HG03103 (cell line): ENCODE measurements at regions not wholly inside any gene's neighbourhood (a gene's known extent, or its start where the extent isn't known, plus 50 kb on each side); places are given as distances from the start of the nearest gene placed in this dataset.
"Not testable (repeated sequence)": the region's sequence is repeated elsewhere in the genome, so short reads cannot be mapped to it uniquely, and the experiment has no call there.

Experiments
- ATAC-seq: cut with Tn5 transposase; IDR thresholded peaks from one replicate; pipeline ENCODE4 v1.9.1; 2021; ENCODE audit warnings: low read depth; ENCODE audit not compliant: unreplicated experiment

DNA sequence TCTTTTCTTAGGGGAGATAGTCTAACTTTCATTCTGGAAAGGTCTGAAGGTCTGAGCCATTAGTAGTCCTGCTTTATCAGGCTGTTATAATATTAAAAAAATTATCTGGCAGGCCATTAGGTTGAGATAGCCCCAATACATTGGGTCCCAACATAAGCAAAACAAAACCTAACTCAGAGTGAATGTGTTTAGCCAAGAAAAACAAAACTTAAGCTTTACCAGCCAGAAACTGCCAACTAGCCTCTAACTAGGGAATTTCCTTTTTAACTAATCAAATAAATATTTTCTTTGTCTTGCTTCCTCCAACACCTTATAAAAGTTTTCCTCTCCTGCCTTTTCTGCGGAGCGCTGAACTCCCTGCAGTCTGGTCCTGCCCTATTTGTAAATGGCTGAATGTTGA, 1137.7 kb upstream of the CNTN5 start:
- ATAC-seq = no peak

GRCh38 chr11:97888641-97889040, 1132.1 kb upstream of the CNTN5 start:
- no peak for ATAC-seq

DNA sequence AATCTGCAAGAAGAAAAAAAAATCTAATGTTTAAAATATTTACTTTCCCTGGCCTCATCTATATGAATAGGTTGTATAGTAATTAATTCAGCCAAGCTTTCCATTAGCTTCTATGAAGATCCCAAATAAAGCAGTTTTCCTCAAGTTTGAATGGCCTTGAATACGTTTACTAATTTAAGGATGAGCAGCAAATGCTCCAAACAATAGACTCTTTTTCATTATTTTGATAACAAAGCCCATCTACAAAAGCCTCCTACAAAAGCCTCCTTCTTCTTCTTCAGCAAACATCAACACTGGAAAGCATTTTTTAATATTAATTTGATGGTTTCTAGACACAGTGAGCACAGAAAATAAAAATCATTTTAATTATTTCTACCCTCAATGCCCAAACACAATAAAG, 1130.3 kb upstream of the CNTN5 start:
- ATAC-seq = no peak

DNA sequence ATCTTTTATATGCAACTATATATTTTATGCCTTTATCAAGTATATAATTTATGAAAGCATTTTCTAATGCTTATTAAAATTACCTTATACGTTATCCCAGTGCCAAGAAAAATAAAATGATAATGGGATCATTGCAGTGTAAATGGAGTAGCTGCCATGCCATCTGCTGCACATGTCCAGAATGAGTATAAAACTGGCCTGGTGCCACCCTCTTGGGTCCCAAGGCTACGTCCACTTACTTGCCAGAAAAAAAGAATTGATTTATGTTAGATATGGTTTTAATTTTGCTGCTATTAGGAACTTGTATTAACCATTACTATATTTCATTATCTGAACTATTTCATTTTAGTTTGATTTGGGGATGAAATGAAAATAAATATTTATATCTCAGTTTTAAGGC, 1127.1 kb upstream of the CNTN5 start:
- no peak for ATAC-seq

DNA sequence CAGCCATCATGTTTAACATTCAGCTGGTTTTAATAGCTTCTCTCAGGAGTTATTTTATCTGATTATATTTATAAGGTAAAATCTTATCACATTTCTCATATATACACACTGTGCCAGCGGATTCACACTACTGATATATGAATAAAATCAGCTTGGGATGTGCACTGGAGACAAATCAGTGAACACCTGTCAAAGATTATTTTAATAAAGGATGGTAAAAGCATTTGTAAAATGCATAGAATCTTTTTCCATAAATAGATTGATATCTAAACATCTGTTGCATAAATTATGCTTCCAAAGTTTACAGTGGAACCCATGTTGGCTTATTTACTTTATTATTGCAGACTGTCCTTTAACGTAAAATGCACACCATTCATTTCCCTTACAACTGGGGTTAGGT, 1125.8 kb upstream of the CNTN5 start:
- ATAC-seq = no peak

GRCh38 chr11:97895572-97895971, 1125.2 kb upstream of the CNTN5 start:
- ATAC-seq = no peak

DNA sequence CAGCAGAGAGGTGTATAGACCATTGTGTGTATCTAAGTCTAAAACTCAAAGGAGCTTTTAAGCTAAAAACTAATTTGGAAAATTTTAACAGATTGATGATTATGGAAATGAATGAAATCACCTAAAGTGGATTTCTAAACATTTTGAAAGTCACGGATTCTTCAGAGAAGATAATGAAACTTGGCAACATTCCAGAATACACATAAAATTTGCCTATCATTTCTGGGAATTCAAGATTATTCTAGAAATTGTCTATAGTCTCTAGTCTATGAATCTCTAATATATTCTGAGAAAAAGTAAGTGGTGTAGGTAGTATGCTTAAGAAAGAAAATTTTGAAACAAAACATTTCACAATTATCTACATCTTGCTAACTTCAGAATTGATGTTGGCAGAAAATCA, 1117.9 kb upstream of the CNTN5 start:
- no peak for ATAC-seq

- no peak for ATAC-seq
These were observed 1115.6 kb upstream of the CNTN5 start for GRCh38 chr11:97905101-97905500.

DNA sequence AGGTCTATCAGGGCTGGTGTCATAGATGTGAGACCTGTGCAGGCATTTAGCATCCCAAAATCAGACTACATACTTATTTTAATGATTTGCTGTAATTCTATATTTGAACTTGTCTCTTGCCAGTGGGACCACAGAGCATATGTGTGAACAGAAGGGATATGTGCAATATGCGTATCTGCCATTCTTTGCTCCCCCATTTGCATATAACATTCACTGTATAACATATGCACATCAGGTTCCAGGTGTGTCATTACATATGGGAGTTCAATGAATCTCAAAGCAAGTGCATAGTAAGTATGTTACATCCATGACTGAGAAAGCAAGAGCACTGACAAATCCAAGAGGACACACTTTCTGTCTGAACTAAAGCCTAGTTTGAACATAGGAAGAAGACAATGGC, 1115.1 kb upstream of the CNTN5 start:
- no peak for ATAC-seq

DNA sequence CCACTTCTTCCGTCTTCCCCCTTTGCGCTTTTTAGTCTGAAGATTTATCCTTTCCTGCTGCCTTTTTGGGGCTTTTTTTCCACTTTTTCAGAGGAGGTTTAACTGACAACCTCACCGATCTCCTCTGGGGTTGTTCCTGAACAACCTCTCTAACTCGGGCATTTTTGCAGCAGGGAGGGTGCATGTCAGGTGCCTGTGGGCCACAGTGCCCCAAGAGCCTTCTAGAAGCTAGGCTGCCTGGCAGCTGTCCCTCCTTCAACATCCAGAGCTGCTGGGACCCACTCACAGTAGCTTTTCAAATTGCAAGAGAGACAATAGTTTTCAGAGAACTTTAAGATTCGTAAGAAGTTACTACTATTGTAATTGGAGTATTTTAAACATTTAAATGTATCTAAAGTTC, 1112.4 kb upstream of the CNTN5 start:
- ATAC-seq = no peak

DNA sequence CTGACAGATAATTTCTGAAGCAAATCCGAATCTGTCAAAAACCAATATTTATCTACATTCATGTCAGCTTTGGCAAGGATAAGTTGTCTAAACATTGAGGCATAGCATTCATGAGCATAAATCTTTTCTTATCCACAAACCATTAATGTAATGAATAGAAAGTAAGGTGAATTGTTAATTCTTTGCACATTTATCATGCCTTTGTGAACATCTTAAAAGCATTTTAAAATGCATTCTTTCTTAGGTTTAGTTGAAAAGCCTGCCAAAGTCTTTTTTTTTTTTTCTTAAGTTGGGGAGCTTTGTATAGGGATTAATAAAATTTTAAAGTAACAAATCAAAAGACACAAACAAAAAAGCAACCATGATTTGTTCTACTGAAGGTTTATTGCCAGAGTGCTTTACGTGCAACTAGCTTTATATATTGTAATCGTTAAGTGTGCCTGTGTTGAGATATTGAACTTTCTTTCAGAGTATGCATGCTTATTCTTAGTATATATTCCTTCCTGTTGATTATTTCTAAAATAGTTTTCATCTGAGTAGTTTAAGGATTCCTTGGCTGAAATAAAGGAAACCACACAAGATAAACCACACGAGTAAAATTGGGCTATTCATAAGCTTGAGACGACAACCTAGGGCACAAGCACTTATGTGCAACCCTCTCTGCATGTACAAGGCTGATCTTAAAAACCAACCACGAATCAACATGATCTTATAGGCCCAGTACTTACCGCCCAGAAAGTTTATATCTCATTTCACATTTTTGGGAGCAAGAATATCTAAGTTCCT, 1110.9 kb upstream of the CNTN5 start:
- no peak for ATAC-seq

DNA sequence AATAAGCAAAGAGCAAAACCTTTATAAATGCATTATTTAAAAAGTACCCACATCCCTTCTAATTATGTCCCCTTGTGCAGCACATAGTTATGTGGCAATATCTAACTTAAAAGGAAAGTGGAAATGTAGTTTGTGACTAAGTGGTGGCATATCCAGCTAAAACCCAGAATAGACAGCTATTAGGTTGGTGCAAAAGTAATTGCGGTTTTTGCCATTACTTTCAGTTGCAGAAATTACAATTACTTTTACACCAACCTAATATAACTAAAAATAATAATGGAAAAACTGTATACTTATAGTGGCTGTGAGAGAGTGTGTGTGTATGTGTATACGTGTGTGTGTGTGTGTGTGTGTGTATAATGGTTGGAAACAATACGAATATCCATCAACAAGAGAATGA, 1108.1 kb upstream of the CNTN5 start:
- no peak for ATAC-seq

DNA sequence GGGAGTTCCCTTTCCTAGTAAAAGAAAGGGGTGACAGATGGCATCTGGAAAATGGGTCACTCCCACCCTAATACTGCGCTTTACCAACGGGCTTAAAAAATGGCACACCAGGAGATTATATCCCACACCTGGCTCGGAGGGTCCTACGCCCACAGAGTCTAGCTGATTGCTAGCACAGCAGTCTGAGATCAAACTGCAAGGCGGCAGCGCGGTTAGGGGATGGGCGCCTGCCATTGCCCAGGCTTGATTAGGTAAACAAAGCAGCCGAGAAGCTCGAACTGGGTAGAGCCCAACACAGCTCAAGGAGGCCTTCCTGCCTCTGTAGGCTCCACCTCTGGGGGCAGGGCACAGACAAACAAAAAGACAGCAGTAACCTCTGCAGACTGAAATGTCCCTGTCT, 1097.8 kb upstream of the CNTN5 start:
- not testable (repeated sequence) for ATAC-seq

DNA sequence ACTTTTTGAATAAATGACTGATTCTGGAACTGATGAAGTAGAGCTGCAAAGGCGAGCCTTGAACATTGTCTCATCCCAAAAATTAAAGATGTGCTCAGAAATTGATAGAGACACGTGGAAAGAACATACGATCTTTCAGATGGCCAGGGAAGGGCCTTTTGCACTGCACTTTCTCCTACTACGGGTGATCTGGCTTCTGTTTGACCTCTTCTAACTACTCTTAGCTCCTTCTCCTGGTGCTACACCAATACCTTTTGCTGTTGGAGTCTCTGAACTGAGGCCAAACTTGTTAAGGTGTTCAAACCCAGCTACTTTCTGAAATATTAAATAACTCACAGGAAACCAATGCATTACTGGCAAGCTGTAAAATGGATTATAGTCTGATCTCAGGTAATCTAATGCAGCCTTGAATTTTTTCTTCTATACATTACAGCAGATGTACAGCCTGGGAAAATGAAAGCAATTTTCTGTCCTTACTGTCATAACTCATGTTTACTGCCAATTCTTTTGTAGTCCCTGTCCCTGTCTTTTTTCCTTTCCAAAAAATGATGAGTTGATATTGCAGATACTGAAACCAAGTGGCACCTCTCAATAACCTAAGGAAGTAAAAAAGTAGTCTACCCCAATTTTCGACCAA, 1086.1 kb upstream of the CNTN5 start:
- no peak for ATAC-seq

DNA sequence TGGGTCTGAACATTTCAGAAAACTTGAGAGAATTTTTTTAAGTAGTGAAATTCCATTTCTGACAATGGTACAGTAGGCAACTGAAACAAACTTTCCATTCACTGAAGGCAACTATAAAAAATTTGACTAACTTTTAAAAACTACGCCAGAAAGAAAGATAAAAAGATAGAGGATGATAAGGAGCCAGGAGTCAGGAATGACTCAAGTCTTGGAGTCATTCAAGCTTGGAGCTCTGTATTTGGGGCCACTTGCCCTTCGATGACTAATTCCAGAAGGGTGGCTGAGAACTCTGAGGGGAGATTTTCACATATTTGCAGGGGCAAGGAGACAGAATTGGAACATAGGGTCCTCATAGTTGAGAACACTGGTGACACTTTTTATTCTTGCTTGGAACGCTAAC, 1083.2 kb upstream of the CNTN5 start:
- ATAC-seq = no peak

- no peak for ATAC-seq
These were observed 1082.0 kb upstream of the CNTN5 start for GRCh38 chr11:97938789-97939188.

- no peak for ATAC-seq
These were observed 1077.3 kb upstream of the CNTN5 start for GRCh38 chr11:97943493-97943892.

DNA sequence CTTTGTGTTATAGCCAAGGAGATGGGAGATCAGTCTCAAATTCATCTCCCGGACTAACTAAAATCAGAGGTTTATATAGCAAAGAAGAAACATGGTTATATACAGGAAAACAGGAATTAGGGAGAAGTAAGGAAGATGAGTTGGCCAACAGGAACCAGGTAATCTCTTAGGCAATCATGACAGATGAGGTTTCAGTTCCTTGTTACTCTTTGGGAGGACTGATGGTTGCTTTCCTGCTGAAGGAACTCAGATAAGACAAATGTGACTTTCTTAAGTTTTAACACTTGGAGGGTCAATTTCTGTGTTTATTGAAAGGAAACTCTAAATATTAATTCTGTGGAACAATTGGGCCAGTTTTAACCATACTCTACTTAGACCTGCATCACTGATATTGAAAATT, 1072.0 kb upstream of the CNTN5 start:
- no peak for ATAC-seq

- ATAC-seq = no peak
These were observed 1065.2 kb upstream of the CNTN5 start for GRCh38 chr11:97955595-97955994.

GRCh38 chr11:97956904-97957303, 1063.8 kb upstream of the CNTN5 start:
- ATAC-seq = no peak

DNA sequence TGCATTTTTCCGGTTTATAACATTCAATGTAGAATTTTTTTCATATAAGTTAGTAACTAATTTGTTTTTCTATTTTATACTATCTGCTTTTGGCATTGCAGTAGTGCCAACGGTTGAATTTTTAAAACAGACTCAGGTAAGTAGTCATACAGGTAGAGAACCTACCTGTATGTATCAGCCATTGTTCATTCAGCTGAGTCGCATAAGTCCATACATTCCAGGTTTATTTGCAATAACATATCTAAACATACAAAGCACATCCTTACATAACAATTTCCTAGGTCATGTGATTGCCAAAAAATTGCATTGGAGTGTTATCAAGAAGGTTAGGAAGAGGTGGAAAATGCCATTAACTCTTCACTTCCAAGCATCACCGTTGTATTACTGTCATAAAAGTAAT, 1059.3 kb upstream of the CNTN5 start:
- ATAC-seq = no peak

DNA sequence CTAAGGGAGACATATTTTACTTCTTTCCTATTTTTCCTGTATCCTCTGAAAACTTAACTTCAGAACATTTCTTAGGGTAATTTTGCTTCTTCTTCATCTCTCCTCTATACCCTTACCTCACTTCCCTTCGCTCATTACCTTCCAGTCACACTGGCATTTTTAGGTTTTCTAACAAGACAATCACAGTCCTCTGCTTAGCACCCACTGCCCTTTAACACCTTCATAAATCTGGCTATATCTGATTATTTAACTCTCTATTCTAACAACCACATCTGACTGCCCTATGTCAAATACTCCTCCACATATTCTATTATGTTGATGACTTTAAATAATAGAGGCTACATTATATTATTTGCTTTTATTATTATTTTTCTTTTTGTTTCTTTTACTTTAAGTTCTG, 1058.0 kb upstream of the CNTN5 start:
- ATAC-seq = no peak
